Non-pigmented ciliary epithelial cell (primary cell): ENCODE measurements at regions not wholly inside any gene's neighbourhood (a gene's known extent, or its start where the extent isn't known, plus 50 kb on each side); places are given as distances from the start of the nearest gene placed in this dataset.

ENCODE experiments used
- DNase-seq: peaks from one replicate; pipeline ENCODE4 v3.0.0-alpha.2; 2010; ENCODE audit warnings: low read depth

- no peak for DNase-seq
These were observed 1130.3 kb downstream of the RAPGEF2 start for GRCh38 chr4:160233141-160233540.

GRCh38 chr4:160235285-160235684 lies 1132.4 kb downstream of the RAPGEF2 start:
- DNase-seq: no peak

GRCh38 chr4:160235771-160236170 lies 1132.9 kb downstream of the RAPGEF2 start:
- DNase-seq: no peak

DNA sequence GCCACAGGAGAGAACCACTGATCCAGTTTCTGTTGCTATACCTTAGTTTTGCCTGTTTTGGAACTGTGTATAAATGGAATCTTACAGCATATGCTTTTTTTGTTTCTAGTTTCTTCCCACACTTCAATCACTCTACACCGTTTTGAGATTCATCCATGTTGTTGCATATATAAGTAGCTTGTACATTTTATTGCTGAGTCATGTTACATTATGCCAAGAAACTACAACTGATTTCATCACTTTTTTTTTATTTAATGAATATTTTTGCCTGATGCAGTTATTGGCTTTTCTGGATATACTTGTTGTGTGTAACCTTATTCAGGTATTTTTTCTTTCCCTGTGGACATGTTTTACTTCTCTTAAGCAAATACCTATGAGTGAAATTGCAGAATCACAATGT lies 1135.9 kb downstream of the RAPGEF2 start:
- DNase-seq: no peak

DNA sequence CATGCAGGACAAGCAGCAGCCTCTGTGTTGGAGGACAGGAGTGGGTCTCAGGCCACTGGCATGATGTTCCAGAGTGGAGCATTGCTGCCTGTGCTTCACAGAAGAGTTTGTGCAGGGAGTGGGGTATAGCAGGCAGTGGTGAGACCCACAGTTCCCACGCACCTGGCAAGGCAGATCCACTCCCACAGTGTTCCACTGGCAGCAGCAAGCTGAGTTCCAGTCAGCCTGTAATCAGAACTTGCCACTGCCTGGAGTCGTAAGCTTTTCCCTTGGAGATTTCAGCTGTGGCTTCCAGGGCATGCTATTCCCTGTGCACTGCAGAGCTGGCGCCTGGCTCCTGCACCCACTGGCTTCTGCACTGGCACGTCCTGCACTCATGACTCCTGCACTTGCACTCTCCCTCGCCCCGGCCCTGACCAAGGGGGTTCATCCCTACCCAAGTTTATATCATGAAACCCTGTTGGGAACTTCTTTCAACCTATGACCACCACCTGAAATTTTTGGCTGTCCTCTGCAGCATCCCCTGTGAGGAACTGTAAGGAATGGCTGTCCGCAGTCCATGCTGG lies 1144.3 kb downstream of the RAPGEF2 start:
- DNase-seq: no peak

DNA sequence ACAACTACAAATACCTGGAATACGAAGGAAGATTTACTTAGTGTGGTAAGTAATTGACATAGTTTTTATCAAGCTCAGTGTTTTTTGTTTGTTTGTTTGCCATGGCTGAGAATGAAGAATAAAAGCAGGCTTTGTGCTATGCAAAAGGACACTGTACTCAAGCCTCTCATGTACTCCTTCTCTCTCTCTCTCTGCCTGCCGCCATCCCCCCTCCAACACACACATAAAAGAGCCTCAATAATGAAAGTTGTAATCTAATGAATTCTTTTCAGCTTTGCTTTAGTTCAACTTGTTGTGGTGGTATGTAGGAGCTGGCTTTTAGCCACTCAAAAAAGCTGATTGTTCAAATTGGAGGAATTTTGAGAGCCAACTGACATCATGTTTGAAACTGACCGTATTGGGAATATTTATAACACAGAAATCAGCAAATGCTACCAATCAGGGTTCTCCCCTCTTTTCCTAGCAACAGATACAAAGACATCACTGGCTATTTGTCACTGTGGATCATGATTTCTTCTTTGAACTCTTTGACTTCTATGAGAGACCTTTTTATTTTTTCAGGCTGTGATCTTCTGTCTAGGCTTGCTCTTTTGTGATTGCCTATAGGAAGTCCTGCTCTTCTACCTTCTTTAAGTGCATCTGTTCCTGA lies 1148.8 kb downstream of the RAPGEF2 start:
- DNase-seq: no peak

- DNase-seq: no peak
These were observed 1154.4 kb downstream of the RAPGEF2 start for GRCh38 chr4:160257318-160257717.

DNA sequence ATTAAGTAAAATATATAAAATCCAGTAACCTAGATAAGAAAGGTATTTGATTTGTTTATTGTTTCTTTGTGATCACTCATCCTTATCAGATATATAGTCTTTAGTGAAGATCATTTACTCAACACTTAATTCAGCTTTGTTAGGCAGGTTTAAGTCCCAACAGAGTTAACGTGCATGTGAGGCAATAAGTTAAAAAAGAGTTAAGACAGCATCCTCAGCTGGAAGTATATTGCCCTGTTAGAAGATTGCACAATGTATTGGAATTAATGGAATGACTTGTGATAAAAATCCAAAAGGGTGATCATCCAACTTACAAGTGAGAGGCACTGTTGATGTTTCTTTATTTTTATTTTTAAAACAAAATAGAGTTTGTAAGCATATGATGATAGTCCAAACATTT lies 1162.1 kb downstream of the RAPGEF2 start:
- DNase-seq: no peak

DNA sequence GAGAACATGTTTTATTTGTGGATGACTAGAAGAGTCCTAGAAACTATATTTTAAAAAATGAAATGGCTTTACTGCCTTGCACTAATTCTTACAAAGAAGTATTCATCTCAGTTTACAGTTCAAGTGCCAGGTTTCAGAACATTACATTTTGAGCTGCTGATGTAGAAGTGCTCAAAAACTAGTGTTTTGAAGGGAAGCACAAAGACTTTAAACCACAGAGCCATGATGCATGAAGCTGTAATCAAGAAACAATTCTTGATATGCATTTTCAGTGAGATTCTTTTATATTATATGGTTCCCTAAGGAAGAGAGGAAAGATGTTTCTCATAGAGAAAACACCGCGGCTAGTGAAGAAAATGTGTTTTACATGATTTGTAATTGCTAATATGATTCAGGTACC lies 1163.0 kb downstream of the RAPGEF2 start:
- DNase-seq: no peak

- DNase-seq: no peak
These were observed 1174.0 kb downstream of the RAPGEF2 start for GRCh38 chr4:160276785-160277325.

GRCh38 chr4:160283081-160283480 lies 1180.2 kb downstream of the RAPGEF2 start:
- no peak for DNase-seq

DNA sequence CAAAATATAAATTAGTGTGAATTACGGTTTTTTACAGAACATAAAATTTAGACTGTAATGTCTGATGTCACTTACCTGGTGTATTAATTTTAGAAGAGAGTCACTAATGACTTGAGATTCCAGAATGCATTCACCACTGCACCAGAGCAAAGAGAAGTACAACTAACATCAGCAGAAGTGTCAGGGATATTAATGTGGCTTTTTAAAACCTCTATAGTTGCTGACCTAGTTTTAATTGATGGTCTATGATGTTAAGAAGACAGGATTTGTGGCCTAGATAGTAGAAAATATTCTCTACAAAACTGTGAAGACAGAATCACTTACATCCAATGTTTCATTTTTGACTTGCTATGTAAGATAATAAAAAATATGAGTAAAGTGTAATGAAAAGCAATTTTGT lies 1181.6 kb downstream of the RAPGEF2 start:
- no peak for DNase-seq

DNA sequence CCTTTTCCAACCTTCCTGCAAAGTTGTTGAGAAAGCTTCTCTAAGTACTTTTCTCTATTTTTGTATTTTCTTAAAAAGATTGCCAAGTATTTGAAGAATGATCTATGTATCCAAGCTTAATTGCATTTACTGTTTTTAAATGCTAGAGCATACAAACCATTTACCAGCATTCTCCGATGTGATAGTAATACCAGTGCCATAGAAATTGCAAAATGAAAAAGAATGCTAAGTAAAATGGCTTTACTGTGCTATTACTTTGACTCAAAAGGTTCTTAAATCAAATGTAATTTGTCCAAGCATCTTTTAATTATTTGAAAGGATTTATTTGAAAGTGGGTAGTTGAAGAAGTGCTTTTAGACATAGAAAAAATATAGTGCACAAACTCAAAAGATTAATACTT lies 1183.2 kb downstream of the RAPGEF2 start:
- no peak for DNase-seq

DNA sequence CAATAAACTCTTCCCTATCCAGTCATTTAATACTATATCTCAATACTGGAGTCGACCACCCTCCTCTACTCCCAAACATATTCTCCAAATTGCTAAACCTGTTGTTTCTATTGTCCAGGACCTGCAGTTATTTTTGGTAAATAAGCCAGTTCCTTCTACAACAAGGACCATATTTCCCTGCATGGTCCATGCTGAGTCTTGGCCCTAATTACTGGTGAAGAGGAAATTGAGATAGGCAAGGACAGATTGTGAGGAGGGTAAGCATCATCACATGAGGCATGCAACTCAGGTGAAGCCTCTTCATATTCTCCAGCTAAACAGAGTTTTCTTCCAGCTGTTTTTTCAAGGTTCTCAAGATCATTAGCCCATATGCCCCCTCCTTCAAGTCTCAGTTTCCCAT lies 1193.6 kb downstream of the RAPGEF2 start:
- DNase-seq: no peak

DNA sequence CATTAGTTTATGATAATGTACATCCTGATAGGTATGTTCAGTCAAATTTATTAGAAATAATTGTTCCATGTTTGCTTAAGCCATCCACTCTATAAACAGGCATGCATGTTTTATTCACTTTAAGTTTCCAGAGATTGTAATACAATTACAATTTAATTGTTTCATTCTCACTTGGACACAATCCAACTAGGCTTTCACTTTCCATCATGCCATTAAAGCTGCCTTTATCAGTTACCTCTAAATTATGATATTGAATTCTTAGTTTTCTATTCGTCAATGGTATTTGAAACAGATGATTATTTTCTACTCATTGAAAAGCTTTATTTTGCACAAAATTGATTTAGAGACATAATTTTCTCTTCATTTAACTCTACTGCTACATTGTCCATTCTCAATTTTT lies 1196.3 kb downstream of the RAPGEF2 start:
- no peak for DNase-seq

DNA sequence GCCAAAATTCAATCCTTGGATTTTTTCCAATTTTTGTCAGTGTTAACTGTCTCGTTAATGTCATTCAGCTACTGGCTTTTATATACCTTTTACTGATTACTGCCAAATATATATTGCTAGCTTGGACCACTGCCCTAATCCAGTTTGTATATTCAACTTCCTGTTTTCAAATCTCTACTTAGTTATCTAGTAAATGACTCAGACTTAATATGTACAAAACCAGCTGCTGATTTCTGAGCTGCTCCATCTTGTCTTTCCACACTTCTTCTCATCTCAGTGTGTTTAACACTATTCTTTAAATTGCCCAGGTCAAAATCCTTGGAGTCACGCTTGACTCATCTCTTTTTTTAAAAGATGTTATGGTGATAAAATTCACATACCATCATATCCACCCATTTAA lies 1196.7 kb downstream of the RAPGEF2 start:
- DNase-seq: no peak

GRCh38 chr4:160316036-160316435 lies 1213.2 kb downstream of the RAPGEF2 start:
- DNase-seq: no peak

- DNase-seq: peak; percentile 20
These were observed 1215.8 kb downstream of the RAPGEF2 start for GRCh38 chr4:160318567-160319220.

GRCh38 chr4:160319221-160319867 lies 1216.5 kb downstream of the RAPGEF2 start:
- peak; percentile 82 for DNase-seq

DNA sequence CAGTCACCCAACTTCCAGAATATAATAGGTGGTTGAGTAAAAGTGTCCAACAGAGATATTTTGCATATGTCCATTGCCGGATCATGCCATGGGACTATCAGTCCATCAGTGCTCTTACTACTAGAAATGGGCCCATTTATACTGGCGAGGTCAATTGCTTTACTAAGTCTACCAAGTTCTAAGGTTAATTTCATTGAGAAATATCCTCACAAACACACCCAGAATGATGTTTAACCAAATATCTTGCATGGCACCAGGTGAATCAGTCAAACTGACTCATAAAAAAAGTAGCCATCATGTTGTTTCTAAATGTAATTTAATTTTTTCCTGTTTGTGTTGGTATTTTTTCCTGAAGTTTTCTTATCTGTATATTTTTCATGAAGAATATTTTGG lies 1217.0 kb downstream of the RAPGEF2 start:
- no peak for DNase-seq

- DNase-seq: no peak
These were observed 1223.2 kb downstream of the RAPGEF2 start for GRCh38 chr4:160326110-160326509.

GRCh38 chr4:160347197-160347596 lies 1244.3 kb downstream of the RAPGEF2 start:
- no peak for DNase-seq

- no peak for DNase-seq
These were observed 1248.1 kb downstream of the RAPGEF2 start for GRCh38 chr4:160350944-160351343.
